SK-N-SH treated with all-trans-retinoic acid at 6 μM for 48 hours (cell line): ENCODE measurements at regions not wholly inside any gene's neighbourhood (a gene's known extent, or its start where the extent isn't known, plus 50 kb on each side); places are given as distances from the start of the nearest gene placed in this dataset.

Source experiments
- ATAC-seq: fragments of 200-7000 bp; cut with Tn5 transposase; 3 replicates; pipeline ENCODE4 v1.9.1; 2020; ENCODE audit warnings: mild to moderate bottlenecking, moderate library complexity
- ARNTL ChIP-seq: fragments of 450-650 bp; formaldehyde crosslinking; IDR thresholded peaks from 2 replicates; pipeline ENCODE4 v1.5.0; 2020; ENCODE audit warnings: low read depth, mild to moderate bottlenecking, moderate library complexity, borderline replicate concordance
- CSDC2 ChIP-seq: fragments of 250-450 bp; sonication (Bioruptor Pico); IDR thresholded peaks from 2 replicates; pipeline ENCODE4 v1.5.0; 2020; ENCODE audit warnings: mild to moderate bottlenecking, moderate library complexity
- ESRRG ChIP-seq: fragments of 250-450 bp; sonication (Bioruptor Pico); IDR thresholded peaks from 2 replicates; pipeline ENCODE4 v1.6.1; 2021; ENCODE audit warnings: mild to moderate bottlenecking
- ISL1 ChIP-seq: fragments of 250-450 bp; sonication (Bioruptor Pico); IDR thresholded peaks from 2 replicates; pipeline ENCODE4 v2.1.2; 2022; ENCODE audit warnings: mild to moderate bottlenecking, moderate library complexity
- PPARA ChIP-seq: fragments of 250-450 bp; sonication (Bioruptor Pico); IDR thresholded peaks from 2 replicates; pipeline ENCODE4 v1.5.0; 2020; ENCODE audit warnings: mild to moderate bottlenecking, borderline replicate concordance
- RARB ChIP-seq: fragments of 250-450 bp; sonication (Bioruptor Pico); IDR thresholded peaks from 2 replicates; pipeline ENCODE4 v1.8.0; 2021; ENCODE audit warnings: mild to moderate bottlenecking, moderate library complexity
- SNAI2 ChIP-seq: fragments of 250-450 bp; sonication (Bioruptor Pico); IDR thresholded peaks from 2 replicates; pipeline ENCODE4 v1.5.0; 2020; ENCODE audit warnings: mild to moderate bottlenecking, moderate library complexity
- TCF4 ChIP-seq: fragments of 250-450 bp; sonication (Bioruptor Pico); IDR thresholded peaks from 2 replicates; pipeline ENCODE4 v1.8.0; 2021; ENCODE audit warnings: mild to moderate bottlenecking, moderate library complexity, borderline replicate concordance
- ZC3H10 ChIP-seq: fragments of 250-450 bp; sonication (Bioruptor Pico); IDR thresholded peaks from 2 replicates; pipeline ENCODE4 v1.5.1; 2021; ENCODE audit warnings: mild to moderate bottlenecking, moderate library complexity
- ZFP3 ChIP-seq: fragments of 250-450 bp; sonication (Bioruptor Pico); IDR thresholded peaks from 2 replicates; pipeline ENCODE4 v1.5.0; 2020; ENCODE audit warnings: mild to moderate bottlenecking, moderate library complexity
- ZNF565 ChIP-seq: fragments of 450-650 bp; formaldehyde crosslinking; conservative IDR thresholded peaks from 2 replicates; pipeline ENCODE4 v1.5.0; 2020; ENCODE audit warnings: low read depth, mild to moderate bottlenecking, moderate library complexity
- ZNF70 ChIP-seq: fragments of 450-650 bp; formaldehyde crosslinking; IDR thresholded peaks from 2 replicates; pipeline ENCODE4 v1.5.0; 2020; ENCODE audit warnings: mild to moderate bottlenecking, moderate library complexity
- ZNF8 ChIP-seq: fragments of 450-650 bp; formaldehyde crosslinking; IDR thresholded peaks from 2 replicates; pipeline ENCODE4 v1.5.0; 2020; ENCODE audit warnings: mild to moderate bottlenecking, moderate library complexity
- TF ChIP-seq, protein P1 (sequence below): fragments of 250-450 bp; sonication (Bioruptor Pico); IDR thresholded peaks from 2 replicates; pipeline ENCODE4 v1.5.0; 2020; ENCODE audit warnings: mild to moderate bottlenecking, moderate library complexity
- TF ChIP-seq, protein P2 (sequence below): fragments of 250-450 bp; sonication (Bioruptor Pico); IDR thresholded peaks from 2 replicates; pipeline ENCODE4 v1.8.0; 2021; ENCODE audit warnings: low read depth, mild to moderate bottlenecking, moderate library complexity, borderline replicate concordance
- TF ChIP-seq, protein P3 (sequence below): fragments of 250-450 bp; sonication (Bioruptor Pico); IDR thresholded peaks from 2 replicates; pipeline ENCODE4 v1.5.1; 2020; ENCODE audit warnings: low read depth, mild to moderate bottlenecking, moderate library complexity
- TF ChIP-seq, protein P4 (sequence below): fragments of 250-450 bp; sonication (Bioruptor Pico); IDR thresholded peaks from 2 replicates; pipeline ENCODE4 v1.5.1; 2021; ENCODE audit warnings: mild to moderate bottlenecking, moderate library complexity

DNA sequence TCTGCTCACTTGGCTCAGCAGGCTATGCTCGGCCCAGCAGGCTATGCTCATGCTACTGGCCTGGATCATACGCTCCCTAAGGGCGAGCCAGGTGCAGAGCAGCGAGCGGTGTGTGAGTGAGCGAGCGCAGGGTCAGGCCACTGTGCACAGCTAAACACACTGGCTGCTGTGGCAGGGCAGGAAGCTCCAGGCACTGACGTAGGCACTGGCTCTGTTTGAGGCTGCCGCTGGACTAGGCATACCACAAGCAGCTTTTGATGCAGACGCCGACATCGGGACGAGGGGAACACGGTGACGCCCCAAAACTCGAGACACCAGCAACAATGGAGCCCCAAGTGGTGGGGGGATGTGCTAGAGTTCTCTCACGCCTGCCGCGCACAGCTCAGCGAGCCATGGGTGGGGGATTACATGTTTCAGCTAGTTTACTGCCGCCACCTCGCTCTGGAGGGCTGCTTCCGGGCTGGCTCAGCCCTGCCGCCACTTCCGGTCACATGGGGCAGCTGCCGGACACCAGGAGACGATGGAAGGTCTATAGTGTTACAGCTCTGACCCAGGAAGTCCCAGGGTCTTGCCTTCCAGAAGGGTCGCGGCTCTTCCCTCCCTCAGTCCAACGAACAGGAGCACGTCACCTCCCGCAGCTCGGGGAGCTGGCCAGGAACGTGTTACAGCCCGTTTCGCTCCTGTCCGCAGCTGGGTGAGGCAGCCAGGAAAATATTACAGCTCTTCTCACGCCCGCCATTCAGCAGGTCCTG lies 1176.9 kb upstream of the LRRTM1 start:
- no peak for ATAC-seq
- no peak for TF ChIP-seq ZNF8 (CRISPR knock-in tag)
- TF ChIP-seq RARB (CRISPR knock-in tag) = no peak
- TF ChIP-seq SNAI2 (CRISPR knock-in tag) = no peak
- TF ChIP-seq ESRRG = no peak
- no peak for TF ChIP-seq TCF4 (CRISPR knock-in tag)
- TF ChIP-seq CSDC2 (CRISPR knock-in tag) = no peak
- TF ChIP-seq, protein P1, sequence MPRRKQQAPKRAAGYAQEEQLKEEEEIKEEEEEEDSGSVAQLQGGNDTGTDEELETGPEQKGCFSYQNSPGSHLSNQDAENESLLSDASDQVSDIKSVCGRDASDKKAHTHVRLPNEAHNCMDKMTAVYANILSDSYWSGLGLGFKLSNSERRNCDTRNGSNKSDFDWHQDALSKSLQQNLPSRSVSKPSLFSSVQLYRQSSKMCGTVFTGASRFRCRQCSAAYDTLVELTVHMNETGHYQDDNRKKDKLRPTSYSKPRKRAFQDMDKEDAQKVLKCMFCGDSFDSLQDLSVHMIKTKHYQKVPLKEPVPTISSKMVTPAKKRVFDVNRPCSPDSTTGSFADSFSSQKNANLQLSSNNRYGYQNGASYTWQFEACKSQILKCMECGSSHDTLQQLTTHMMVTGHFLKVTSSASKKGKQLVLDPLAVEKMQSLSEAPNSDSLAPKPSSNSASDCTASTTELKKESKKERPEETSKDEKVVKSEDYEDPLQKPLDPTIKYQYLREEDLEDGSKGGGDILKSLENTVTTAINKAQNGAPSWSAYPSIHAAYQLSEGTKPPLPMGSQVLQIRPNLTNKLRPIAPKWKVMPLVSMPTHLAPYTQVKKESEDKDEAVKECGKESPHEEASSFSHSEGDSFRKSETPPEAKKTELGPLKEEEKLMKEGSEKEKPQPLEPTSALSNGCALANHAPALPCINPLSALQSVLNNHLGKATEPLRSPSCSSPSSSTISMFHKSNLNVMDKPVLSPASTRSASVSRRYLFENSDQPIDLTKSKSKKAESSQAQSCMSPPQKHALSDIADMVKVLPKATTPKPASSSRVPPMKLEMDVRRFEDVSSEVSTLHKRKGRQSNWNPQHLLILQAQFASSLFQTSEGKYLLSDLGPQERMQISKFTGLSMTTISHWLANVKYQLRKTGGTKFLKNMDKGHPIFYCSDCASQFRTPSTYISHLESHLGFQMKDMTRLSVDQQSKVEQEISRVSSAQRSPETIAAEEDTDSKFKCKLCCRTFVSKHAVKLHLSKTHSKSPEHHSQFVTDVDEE (CRISPR knock-in tag) = no peak
- no peak for TF ChIP-seq PPARA (CRISPR knock-in tag)
- TF ChIP-seq ISL1 (CRISPR knock-in tag) = no peak
- TF ChIP-seq ARNTL (CRISPR knock-in tag) = no peak
- TF ChIP-seq, protein P2, sequence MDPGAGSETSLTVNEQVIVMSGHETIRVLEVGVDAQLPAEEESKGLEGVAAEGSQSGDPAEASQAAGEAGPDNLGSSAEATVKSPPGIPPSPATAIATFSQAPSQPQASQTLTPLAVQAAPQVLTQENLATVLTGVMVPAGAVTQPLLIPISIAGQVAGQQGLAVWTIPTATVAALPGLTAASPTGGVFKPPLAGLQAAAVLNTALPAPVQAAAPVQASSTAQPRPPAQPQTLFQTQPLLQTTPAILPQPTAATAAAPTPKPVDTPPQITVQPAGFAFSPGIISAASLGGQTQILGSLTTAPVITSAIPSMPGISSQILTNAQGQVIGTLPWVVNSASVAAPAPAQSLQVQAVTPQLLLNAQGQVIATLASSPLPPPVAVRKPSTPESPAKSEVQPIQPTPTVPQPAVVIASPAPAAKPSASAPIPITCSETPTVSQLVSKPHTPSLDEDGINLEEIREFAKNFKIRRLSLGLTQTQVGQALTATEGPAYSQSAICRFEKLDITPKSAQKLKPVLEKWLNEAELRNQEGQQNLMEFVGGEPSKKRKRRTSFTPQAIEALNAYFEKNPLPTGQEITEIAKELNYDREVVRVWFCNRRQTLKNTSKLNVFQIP = no peak
- TF ChIP-seq ZC3H10 (CRISPR knock-in tag) = no peak
- TF ChIP-seq, protein P3, sequence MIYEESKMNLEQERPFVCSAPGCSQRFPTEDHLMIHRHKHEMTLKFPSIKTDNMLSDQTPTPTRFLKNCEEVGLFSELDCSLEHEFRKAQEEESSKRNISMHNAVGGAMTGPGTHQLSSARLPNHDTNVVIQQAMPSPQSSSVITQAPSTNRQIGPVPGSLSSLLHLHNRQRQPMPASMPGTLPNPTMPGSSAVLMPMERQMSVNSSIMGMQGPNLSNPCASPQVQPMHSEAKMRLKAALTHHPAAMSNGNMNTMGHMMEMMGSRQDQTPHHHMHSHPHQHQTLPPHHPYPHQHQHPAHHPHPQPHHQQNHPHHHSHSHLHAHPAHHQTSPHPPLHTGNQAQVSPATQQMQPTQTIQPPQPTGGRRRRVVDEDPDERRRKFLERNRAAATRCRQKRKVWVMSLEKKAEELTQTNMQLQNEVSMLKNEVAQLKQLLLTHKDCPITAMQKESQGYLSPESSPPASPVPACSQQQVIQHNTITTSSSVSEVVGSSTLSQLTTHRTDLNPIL (CRISPR knock-in tag) = no peak
- TF ChIP-seq ZNF565 (CRISPR knock-in tag) = no peak
- TF ChIP-seq, protein P4, sequence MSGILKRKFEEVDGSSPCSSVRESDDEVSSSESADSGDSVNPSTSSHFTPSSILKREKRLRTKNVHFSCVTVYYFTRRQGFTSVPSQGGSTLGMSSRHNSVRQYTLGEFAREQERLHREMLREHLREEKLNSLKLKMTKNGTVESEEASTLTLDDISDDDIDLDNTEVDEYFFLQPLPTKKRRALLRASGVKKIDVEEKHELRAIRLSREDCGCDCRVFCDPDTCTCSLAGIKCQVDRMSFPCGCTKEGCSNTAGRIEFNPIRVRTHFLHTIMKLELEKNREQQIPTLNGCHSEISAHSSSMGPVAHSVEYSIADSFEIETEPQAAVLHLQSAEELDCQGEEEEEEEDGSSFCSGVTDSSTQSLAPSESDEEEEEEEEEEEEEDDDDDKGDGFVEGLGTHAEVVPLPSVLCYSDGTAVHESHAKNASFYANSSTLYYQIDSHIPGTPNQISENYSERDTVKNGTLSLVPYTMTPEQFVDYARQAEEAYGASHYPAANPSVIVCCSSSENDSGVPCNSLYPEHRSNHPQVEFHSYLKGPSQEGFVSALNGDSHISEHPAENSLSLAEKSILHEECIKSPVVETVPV (CRISPR knock-in tag) = no peak
- no peak for TF ChIP-seq ZNF70
- no peak for TF ChIP-seq ZFP3 (CRISPR knock-in tag)
- TF ChIP-seq, all 23 proteins: peak for 0

DNA sequence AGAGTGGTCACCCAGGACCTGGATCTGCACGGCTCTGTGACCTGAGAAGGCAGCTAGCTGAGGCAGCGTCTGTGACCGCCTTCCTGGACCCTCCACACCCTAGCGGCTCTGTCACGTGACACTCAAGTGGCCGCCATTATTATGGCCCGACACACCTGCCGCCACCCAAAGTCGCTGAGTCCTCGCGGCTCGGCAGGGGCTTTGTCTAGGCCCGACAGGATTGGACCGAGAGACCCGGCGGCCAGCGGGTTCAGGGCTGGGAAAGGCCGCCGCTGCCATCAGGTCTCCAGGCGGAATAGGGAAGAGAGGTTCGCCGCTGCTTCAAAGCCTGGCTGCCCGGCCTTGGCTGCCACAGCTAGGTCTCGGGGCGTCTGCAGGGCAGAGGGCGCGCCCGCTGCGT lies 1162.5 kb upstream of the LRRTM1 start:
- TF ChIP-seq ARNTL (CRISPR knock-in tag) = no peak
- no peak for TF ChIP-seq ESRRG
- TF ChIP-seq ZNF565 (CRISPR knock-in tag) = no peak
- TF ChIP-seq, protein P1 (CRISPR knock-in tag) = no peak
- TF ChIP-seq ZC3H10 (CRISPR knock-in tag) = no peak
- no peak for TF ChIP-seq ZNF8 (CRISPR knock-in tag)
- no peak for ATAC-seq

DNA sequence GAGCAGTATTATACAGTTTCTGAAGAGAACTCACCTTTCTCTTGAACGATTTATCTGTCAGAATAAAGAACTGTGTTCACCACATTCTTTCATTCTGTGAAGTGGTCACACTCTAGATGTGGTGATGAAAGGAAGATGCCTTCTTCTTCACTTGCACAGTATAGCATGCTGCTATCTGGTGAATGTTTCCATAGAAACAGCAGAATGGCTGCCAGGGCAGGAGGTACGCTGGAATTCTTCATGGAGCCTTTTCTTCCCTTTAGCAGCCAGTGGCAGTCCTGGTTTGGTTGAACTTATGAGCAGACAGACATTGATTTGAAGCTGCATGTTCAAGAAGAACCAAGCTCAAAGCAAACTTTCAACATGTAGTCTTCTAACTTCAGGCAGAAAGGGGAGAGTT lies 1157.9 kb upstream of the LRRTM1 start:
- no peak for TF ChIP-seq TCF4 (CRISPR knock-in tag)
- TF ChIP-seq, protein P4 (CRISPR knock-in tag) = no peak
- no peak for TF ChIP-seq ARNTL (CRISPR knock-in tag)
- TF ChIP-seq, protein P1 (CRISPR knock-in tag) = no peak
- TF ChIP-seq RARB (CRISPR knock-in tag) = no peak
- TF ChIP-seq PPARA (CRISPR knock-in tag) = no peak
- no peak for TF ChIP-seq ZFP3 (CRISPR knock-in tag)
- TF ChIP-seq SNAI2 (CRISPR knock-in tag) = no peak
- TF ChIP-seq, all 23 proteins: peak for 0
- ATAC-seq = no peak
